HTR-8/SVneo (cell line): ENCODE measurements at regions not wholly inside any gene's neighbourhood (a gene's known extent, or its start where the extent isn't known, plus 50 kb on each side); places are given as distances from the start of the nearest gene placed in this dataset.
"Not testable (repeated sequence)": the region's sequence is repeated elsewhere in the genome, so short reads cannot be mapped to it uniquely, and the experiment has no call there.

Experiments used
- DNase-seq: peaks from one replicate; pipeline ENCODE4 v3.0.0; 2011; ENCODE audit warnings: low spot score, mixed read lengths; ENCODE audit not compliant: insufficient read length
- FAIRE-seq: peaks from 2 replicates; lab custom pipeline; 2011; peaks lifted over from hg19 to GRCh38; lab: Jason Lieb, UNC

DNA sequence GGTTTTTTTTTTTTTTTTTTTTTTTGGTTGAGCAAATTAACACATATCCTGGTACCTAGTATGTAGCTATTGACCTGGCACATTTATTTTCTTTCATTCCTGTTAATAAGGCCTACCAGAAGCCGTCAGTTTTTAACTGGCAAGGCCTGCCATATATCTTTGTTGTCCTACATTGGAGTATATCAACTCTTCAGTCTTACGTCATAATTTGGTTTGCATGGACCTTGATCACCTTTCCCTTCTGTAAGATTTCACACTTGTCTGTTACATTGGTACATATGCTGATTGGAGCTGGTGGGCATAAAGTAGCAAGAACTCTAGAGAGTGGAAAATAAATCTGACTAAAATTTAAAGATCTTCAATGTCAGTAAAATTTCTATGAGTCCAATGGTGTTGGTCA lies 1658.0 kb downstream of the C4orf33 start:
- no peak for FAIRE-seq
- DNase-seq = no peak

DNA sequence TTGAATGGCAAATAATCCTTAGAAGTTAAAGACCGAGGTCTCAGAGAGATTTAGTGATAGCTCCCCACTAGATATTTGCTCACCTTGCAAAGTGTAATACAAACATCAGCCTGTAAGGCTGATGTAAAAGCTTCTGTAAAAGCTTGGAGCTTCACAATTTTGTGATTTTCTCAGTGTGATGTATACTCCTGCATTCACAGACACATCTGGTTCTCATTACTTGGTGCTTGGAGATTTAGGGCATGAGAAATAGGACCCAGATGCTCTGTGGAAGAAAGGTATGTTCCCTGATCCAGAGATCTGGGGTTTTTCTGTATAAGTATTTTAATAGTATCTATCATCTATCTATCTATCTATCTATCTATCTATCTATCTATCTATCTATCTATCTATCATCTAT lies 1664.3 kb downstream of the C4orf33 start:
- no peak for DNase-seq
- no peak for FAIRE-seq

DNA sequence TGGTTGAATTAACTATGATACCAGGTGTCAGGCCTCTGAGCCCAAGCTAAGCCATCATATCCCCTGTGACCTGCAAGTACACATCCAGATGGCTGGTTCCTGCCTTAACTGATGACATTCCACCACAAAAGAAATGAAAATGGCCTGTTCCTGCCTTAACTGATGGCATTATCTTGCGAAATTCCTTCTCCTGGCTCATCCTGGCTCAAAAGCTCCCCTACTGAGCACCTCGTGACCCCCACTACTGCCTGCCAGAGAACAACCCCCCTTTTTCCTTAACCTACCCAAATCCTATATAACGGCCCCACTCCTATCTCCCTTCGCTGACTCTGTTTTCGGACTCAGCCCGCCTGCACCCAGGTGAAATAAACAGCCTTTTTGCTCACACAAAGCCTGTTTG lies 1671.4 kb downstream of the C4orf33 start:
- not testable (repeated sequence) for FAIRE-seq, DNase-seq

DNA sequence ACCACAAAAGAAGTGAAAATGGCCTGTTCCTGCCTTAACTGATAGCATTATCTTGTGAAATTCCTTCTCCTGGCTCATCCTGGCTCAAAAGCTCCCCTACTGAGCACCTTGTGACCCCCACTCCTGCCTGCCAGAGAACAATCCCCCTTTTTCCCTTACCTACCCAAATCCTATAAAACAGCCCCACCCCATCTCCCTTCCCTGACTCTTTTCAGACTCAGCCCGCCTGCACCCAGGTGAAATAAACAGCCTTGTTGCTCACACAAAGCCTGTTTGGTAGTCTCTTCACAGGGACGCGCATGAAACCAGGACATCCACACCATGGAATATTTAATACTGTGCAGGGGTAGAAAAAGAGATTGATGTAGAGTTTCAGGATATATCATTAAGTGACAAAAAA lies 1677.0 kb downstream of the C4orf33 start:
- not testable (repeated sequence) for FAIRE-seq, DNase-seq

DNA sequence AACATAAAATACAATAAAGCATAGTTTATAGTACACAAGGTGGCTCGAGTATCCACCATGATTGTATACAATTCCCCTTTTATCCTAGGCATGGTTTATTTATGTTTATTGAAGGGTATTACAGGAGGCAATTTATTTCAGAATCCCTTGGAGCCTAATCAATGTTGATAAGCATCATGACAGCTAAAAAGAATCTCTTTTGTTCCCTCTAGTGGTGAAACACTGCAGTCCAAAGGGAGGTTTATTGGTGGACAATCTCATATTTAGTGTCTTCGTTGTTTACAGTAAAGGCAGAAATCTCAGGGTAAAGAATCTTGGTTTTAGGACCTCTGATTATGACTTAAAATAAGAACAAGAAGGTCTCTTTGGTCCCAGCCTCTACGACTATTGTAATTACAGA lies 1712.5 kb downstream of the C4orf33 start:
- FAIRE-seq = no peak

DNA sequence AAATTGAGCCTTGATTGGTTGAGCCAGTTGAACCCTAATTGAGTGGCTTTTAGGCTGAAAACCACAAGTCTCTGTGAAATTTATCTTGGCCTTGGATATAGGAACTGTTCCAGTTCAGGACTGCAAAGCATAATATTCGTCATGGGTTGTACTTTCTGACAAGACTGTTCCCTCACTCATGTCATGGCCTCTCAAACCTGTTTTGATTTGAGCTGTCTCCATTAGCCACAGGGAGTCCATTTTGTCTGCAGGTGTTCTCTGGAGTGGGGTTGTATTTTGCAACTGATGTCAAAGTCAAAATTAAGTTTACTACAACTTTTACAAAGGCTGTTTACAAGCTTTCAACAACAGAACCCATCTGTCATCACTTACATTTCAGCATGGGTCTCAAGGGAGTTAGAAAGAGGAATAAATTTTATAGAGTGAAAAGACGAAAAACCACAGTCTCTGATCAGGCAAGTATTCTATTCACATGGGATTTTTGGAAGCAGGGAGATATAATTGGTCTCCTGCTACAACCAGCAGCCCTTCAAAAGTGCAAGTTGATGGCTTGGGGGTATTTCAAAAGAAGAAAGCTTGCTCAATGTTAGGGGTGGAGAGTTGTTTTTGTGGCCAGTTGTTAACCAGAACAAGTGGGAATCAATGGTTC lies 1716.3 kb downstream of the C4orf33 start:
- FAIRE-seq (no peak), DNase-seq (no peak)

More for the DNA sequence above, 1712.5 kb downstream of the C4orf33 start:
- DNase-seq = peak; percentile 2

DNA sequence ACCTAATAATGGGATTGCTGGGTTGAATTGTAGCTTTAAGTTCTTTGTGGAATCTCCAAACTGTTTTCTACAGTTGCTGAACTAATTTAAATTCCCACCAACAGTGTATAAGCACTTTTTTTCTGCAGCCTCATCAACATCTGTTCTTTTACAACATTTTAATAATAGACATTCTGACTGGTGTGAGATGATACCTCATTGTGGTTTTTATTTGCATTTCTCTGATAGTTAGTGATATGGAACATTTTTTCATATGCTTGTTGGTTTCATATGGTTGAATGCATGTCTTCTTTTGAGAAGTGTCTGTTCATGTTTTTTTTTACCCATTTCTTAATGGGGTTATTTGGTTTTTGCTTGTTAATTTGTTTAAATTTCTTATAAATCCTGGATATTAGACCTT lies 1718.9 kb downstream of the C4orf33 start:
- no peak for FAIRE-seq
- DNase-seq = no peak

DNA sequence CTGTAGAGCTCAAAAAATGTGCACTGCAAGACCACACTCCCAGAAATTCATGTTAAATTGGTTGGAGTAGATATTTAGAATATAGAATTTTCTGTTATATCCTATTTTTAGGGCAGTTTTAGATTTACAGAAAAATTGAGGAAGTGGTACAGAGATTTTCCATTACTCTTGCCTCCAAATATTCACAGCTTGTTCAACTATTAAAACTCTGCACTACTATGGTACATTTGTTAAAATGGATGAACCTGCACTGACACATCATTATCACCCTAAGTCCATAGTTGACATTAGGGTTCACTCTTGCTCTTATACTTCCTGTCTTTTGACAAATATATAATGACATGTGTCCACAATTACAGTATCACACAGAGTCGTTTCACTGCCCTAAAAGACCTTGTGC lies 1724.5 kb downstream of the C4orf33 start:
- FAIRE-seq (no peak), DNase-seq (no peak)

DNA sequence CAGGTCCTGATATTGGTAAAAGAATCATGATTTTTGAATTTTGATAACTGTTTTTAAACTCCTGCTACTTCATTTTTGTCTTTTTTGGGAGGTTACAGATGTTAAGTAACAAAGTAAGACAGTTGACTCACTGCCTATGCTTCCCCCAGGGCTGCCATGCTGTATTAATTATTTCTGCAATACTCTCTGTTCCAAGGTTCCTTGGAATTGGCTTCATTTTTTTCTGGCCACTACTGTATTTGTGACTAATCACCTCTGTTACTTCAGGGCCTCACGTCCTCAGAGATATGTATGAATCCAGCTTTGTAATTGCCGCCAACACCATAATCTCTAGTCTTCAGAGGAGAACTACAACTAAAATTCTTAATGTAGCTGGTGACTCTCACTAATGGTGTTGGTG lies 1729.3 kb downstream of the C4orf33 start:
- FAIRE-seq (no peak), DNase-seq (no peak)

DNA sequence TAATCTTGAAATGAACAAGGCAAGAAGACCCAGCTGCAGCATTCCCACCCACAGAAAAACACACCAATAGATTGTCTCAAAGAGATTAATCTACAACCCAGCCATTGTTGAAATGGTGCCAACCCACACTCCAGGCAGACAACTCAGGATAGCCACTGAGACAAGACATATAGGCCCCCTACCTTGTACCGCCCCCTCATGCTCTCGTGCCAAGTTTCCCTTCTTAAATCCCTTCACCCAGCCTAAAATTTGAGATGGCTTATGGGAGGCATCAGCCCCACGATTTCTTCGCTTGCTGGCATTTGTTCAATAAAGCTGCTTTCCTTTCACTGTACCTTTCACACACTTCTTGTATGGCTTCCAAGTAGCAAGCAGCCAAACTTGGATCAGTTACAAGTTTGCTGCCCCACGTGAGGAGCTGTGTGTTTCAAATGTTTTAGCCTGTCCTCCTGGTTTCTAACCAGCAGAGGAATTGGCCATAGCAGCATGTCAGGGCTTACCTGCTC lies 1754.1 kb downstream of the C4orf33 start:
- DNase-seq = no peak
- no peak for FAIRE-seq

DNA sequence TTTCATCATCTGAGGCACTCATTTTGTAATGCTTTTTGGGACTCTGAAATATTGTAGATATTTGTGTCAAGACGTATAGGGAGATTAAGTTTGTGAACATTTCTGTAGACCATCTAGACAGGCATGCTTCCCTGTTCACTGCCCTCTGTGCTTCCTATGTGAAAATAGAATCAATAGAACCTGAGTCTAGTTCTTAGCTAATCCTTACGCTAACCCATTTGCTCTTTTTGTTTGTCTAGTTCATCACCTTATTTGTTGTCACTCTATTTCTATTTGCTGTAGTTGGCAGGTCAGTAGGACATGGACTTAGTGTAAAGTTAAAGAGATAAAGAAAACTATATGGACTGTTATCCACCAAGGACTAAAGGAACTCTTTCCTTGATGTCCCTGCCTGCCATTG lies 1755.2 kb downstream of the C4orf33 start:
- FAIRE-seq (no peak), DNase-seq (no peak)

DNA sequence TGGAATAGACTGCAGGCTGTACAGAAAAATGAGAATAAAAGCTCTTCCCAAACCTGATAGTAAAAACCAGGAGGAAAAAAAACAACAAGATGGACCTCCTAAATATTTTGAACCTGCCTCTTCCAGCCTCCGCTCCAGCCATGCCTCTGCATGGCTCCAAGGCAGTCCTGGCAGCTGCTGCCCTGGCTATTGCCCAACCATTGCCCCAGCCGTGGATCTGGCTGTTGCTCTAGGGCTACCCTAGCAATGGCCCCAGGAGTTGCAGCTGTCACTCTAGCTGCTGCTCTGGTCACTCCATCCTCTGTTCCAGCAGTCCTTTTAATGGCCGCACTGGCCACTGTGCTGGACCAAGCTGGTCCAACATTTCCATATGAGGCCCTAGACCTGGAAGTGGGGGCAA lies 1756.0 kb downstream of the C4orf33 start:
- FAIRE-seq (no peak), DNase-seq (no peak)

DNA sequence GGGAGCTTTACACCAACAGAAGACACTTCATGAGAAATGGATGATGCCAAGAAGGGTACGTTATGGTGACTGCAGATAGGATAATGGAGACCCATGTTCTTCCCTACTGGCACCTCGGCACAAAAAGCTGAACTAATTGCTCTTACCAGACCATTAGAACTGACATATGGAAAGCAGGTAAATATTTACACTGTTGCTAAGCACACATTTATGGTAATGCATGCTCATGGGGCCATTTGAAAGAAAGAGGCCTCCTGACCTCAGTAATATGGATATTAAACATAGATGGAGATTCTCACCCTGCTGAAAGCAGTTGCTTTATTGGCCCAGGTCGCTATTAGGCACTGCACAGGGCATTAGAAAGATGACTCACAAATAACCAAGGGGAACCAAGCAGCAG lies 1759.6 kb downstream of the C4orf33 start:
- no peak for DNase-seq

DNA sequence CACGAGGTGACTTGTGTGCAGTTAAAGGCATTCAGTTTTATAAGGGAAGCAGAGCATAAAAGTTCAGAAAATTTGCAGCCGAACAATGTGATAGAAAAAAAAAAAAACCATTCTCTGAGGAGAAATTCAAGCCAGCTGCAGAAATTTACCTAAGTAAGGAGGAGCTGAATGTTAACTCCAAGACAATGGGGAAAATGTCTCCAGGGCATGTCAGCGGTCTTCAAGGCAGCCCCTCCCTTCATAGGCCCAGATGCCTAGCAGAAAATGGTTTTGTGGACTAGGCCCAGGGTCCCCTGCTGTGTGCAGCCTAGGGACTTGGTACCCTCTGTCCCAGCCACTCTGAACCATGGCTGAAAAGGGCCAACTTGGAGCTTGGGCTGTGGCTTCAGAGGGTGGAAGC lies 1764.0 kb downstream of the C4orf33 start:
- DNase-seq (no peak), FAIRE-seq (no peak)

More for the DNA sequence above, 1759.6 kb downstream of the C4orf33 start:
- no peak for FAIRE-seq

DNA sequence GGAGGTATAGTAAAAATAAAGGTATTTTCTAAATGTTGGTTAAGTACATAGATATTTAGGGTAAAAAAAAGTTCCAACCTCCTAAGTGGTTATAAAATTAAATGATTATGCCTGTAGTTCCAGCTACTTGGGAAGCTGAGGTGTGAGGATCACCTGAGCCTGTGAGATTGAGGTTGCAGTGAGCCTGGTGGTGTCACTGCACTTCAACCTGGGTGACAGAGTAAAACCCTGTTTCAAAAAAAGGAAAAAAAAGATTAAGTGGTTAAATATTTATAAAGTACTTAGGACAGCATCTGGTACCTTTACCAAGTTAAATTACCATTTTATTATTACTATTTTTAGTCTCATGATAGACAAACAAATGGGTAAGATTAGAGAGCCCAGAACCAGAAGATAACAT lies 1801.0 kb downstream of the C4orf33 start:
- no peak for DNase-seq
- no peak for FAIRE-seq

DNA sequence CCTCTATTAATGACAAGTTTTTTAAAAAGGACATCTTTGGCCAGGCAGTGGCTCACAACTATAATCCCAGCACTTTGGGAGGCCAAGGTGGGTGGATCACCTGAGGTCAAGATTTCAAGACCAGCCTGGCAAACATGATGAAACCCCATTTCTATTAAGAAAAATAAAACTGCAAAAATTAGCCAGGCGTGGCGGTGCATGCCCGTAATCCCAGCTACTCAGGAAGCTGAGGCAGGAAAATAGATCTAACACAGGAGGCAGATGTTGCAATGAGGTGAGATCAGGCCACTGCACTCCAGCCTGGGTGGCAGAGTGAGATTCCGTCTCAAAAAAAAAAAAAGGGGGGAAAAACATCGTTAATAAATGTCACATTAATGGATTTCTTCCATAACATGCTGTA lies 1805.4 kb downstream of the C4orf33 start:
- no peak for FAIRE-seq

DNA sequence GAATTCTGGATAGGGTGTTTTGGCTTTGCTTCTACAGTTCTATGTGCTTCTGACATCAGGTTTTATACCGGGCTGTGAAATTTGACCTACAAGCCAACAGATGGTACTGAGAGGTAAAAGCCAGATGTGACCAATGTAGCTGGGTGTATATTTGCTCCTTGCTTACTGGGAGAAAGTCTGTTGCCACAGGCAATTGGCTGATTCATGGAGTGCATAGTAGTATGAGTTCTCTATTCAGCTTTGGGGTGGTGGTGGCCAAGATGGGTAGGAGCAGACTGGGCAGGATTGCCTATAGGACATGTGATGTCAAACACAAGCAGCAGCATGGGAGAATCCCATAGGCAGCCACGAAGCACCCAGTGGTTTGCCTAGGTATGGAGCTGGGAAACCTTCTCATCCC lies 1827.0 kb downstream of the C4orf33 start:
- DNase-seq (no peak), FAIRE-seq (no peak)

More for the DNA sequence above, 1805.4 kb downstream of the C4orf33 start:
- DNase-seq = no peak

DNA sequence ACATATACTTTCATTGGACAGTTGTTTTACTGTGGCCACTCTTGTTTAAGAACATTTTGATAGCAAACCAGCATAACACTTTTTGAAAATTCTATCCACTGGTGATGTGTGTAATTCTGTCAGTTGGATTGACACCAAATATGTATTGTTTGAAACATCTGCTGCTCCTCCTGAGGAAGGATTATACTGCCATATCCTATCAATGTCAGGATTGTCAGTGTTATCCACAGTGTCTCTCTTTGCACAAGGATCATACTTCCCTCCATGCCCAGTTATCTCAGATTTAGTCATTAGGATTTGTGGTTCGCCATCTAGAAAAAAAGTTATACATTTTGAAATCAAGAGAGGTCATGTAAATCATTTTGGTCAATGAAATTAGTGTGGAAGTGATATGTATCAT lies 1859.6 kb downstream of the C4orf33 start:
- DNase-seq (no peak), FAIRE-seq (no peak)

DNA sequence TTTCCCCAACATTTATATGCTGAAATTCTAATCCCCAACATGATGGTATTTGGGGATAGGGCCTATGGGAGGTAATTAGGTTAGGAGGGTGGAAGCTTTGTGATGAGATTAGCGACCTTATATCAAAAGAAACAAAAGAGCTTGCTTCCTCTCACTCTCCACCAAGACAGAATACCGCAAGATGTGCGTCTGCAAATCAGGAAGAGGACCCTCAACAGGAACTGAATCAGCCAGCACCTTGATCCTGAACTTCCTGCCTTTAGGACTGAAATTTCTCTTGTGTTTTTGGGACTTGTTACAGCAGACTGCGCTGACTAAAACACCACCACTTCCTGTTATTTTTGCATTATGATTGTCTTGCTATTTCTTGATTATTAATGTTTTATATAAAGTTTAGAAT lies 1889.4 kb downstream of the C4orf33 start:
- no peak for FAIRE-seq
- no peak for DNase-seq

DNA sequence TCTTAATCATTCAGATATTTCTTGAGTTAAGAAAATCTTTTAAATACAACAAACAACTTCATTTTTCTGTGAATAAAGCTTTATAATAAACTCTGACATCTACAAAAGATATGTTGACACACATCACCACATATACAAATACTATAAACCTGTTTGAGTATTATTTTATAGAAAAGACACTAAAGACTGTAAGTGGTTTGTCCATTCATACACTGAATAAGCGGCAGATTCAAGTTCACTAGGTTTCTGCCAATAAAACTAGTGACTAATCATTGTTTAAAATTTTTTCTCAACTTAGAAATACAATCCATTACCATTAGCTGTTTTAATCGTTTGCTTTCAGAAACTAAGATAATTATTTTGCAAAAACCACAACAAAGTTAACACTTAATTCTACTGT lies 1900.0 kb downstream of the C4orf33 start:
- DNase-seq (no peak), FAIRE-seq (no peak)

DNA sequence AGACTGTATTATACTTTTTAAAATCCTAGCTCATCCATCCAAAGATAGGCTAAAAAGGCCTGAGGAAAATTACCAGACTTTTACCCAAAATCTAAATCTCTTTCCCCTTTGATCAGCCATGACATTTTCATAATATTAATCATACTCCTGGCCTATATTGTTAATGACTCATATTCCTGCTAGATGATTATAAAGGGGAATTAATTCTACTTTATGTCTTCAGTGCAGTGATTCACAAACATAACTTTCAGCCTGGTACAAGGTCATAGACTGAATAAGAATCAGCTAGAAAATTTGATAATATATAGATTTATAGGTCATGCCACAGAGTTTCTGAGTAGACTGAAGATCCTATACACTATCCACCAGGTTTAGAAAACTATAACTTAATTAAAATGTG lies 1905.4 kb downstream of the C4orf33 start:
- DNase-seq (no peak), FAIRE-seq (no peak)

DNA sequence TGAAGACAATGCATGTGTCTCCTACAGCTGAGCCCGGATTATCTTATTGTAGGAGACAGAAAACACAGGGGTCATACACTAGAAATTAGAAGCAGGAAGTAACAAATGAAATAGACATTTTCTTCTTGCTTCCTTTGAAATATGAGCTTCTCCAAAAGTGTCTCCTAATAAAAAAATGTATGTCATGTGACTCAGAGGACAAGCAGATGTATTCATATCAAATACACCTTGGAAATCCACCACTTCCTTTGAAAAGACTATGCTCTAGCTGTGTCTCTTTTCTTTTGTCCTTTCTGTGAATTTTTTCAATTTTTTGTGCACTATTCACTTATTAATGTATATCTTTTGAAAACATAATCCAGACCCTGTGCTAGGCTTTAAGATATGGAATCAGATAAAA lies 1906.2 kb downstream of the C4orf33 start:
- FAIRE-seq (no peak), DNase-seq (no peak)
